ENCODE measurements at regions not wholly inside any gene's neighbourhood (a gene's known extent, or its start where the extent isn't known, plus 50 kb on each side); places are given as distances from the start of the nearest gene placed in this dataset.

GRCh38 chr15:35320158-35320780, 225.7 kb downstream of the DPH6 start:
- Histone ChIP-seq H3K9me3 (ENCODE audit: insufficient read depth, low read length) (no peaks in the 10 kb centered on the region), H3K4me3 (ENCODE audit: insufficient read length, low read depth) (no peak overlapping the region), H3K4me1 (ENCODE audit: insufficient read depth, insufficient read length) (no peaks in the 10 kb centered on the region), H3K9ac (ENCODE audit: insufficient read length, low read depth) (no peak overlapping the region), H3K27me3 (ENCODE audit: insufficient read depth, insufficient read length) (no peaks in the 10 kb centered on the region), H3K36me3 (ENCODE audit: insufficient read depth, insufficient read length, low read length) (no peaks in the 10 kb centered on the region)
- DNase-seq (ENCODE audit: low read depth, low spot score): no peak
- no peak for TF ChIP-seq YY1 (IDR thresholded peaks at IDR 0.05; ENCODE audit: insufficient read depth, insufficient read length)
- TF ChIP-seq ZNF274 (IDR thresholded peaks at IDR 0.05; ENCODE audit: low read depth, low read length): no peak
- TF ChIP-seq SUZ12 (IDR thresholded peaks at IDR 0.05; ENCODE audit: extremely low read depth, insufficient read depth, insufficient read length): no peak

GRCh38 chr15:35319354-35319753, 226.6 kb downstream of the DPH6 start:
- no peaks in the 10 kb centered on the region for H3K9me3 ChIP-seq (ENCODE audit: insufficient read depth, low read length)
- H3K9ac ChIP-seq (ENCODE audit: insufficient read length, low read depth): no peak overlapping the region
- no peak overlapping the region for H3K4me3 ChIP-seq (ENCODE audit: insufficient read length, low read depth)
- no peaks in the 10 kb centered on the region for H3K27me3 ChIP-seq (ENCODE audit: insufficient read depth, insufficient read length)
- H3K4me1 ChIP-seq (ENCODE audit: insufficient read depth, insufficient read length): no peaks in the 10 kb centered on the region
- DNase-seq (ENCODE audit: low read depth, low spot score): no peak
- H3K36me3 ChIP-seq (ENCODE audit: insufficient read depth, insufficient read length, low read length): no peaks in the 10 kb centered on the region
- TF ChIP-seq ZNF274 (IDR thresholded peaks at IDR 0.05; ENCODE audit: low read depth, low read length) (no peak), SUZ12 (IDR thresholded peaks at IDR 0.05; ENCODE audit: extremely low read depth, insufficient read depth, insufficient read length) (no peak), YY1 (IDR thresholded peaks at IDR 0.05; ENCODE audit: insufficient read depth, insufficient read length) (no peak)

GRCh38 chr15:35317217-35317616, 228.7 kb downstream of the DPH6 start:
- Histone ChIP-seq H3K4me3 (ENCODE audit: insufficient read length, low read depth) (no peak overlapping the region), H3K27me3 (ENCODE audit: insufficient read depth, insufficient read length) (no peaks in the 10 kb centered on the region), H3K4me1 (ENCODE audit: insufficient read depth, insufficient read length) (no peaks in the 10 kb centered on the region), H3K9ac (ENCODE audit: insufficient read length, low read depth) (no peak overlapping the region), H3K9me3 (ENCODE audit: insufficient read depth, low read length) (no peaks in the 10 kb centered on the region), H3K36me3 (ENCODE audit: insufficient read depth, insufficient read length, low read length) (no peaks in the 10 kb centered on the region)
- no peak for DNase-seq (ENCODE audit: low read depth, low spot score)
- TF ChIP-seq ZNF274 (IDR thresholded peaks at IDR 0.05; ENCODE audit: low read depth, low read length) (no peak), SUZ12 (IDR thresholded peaks at IDR 0.05; ENCODE audit: extremely low read depth, insufficient read depth, insufficient read length) (no peak), YY1 (IDR thresholded peaks at IDR 0.05; ENCODE audit: insufficient read depth, insufficient read length) (no peak)

GRCh38 chr15:35312344-35312743, 227.2 kb upstream of the NANOGP8 start:
- H3K27me3 ChIP-seq (ENCODE audit: insufficient read depth, insufficient read length): no peaks in the 10 kb centered on the region
- no peaks in the 10 kb centered on the region for H3K9me3 ChIP-seq (ENCODE audit: insufficient read depth, low read length)
- H3K4me3 ChIP-seq (ENCODE audit: insufficient read length, low read depth): no peak overlapping the region
- H3K4me1 ChIP-seq (ENCODE audit: insufficient read depth, insufficient read length): no peaks in the 10 kb centered on the region
- no peaks in the 10 kb centered on the region for H3K36me3 ChIP-seq (ENCODE audit: insufficient read depth, insufficient read length, low read length)
- TF ChIP-seq ZNF274 (IDR thresholded peaks at IDR 0.05; ENCODE audit: low read depth, low read length): no peak
- TF ChIP-seq YY1 (IDR thresholded peaks at IDR 0.05; ENCODE audit: insufficient read depth, insufficient read length): no peak
- no peak for TF ChIP-seq SUZ12 (IDR thresholded peaks at IDR 0.05; ENCODE audit: extremely low read depth, insufficient read depth, insufficient read length)
- H3K9ac ChIP-seq (ENCODE audit: insufficient read length, low read depth): no peak overlapping the region
- DNase-seq (ENCODE audit: low read depth, low spot score): no peak

GRCh38 chr15:35311615-35312014, 226.5 kb upstream of the NANOGP8 start:
- no peaks in the 10 kb centered on the region for H3K4me1 ChIP-seq (ENCODE audit: insufficient read depth, insufficient read length)
- DNase-seq (ENCODE audit: low read depth, low spot score): no peak
- H3K9me3 ChIP-seq (ENCODE audit: insufficient read depth, low read length): no peaks in the 10 kb centered on the region
- no peaks in the 10 kb centered on the region for H3K27me3 ChIP-seq (ENCODE audit: insufficient read depth, insufficient read length)
- no peak overlapping the region for H3K4me3 ChIP-seq (ENCODE audit: insufficient read length, low read depth)
- H3K36me3 ChIP-seq (ENCODE audit: insufficient read depth, insufficient read length, low read length): no peaks in the 10 kb centered on the region
- TF ChIP-seq SUZ12 (IDR thresholded peaks at IDR 0.05; ENCODE audit: extremely low read depth, insufficient read depth, insufficient read length) (no peak), ZNF274 (IDR thresholded peaks at IDR 0.05; ENCODE audit: low read depth, low read length) (no peak), YY1 (IDR thresholded peaks at IDR 0.05; ENCODE audit: insufficient read depth, insufficient read length) (no peak)
- no peak overlapping the region for H3K9ac ChIP-seq (ENCODE audit: insufficient read length, low read depth)

GRCh38 chr15:35309886-35310285, 224.8 kb upstream of the NANOGP8 start:
- TF ChIP-seq SUZ12 (IDR thresholded peaks at IDR 0.05; ENCODE audit: extremely low read depth, insufficient read depth, insufficient read length) (no peak), YY1 (IDR thresholded peaks at IDR 0.05; ENCODE audit: insufficient read depth, insufficient read length) (no peak), ZNF274 (IDR thresholded peaks at IDR 0.05; ENCODE audit: low read depth, low read length) (no peak)
- Histone ChIP-seq H3K4me1 (ENCODE audit: insufficient read depth, insufficient read length) (no peaks in the 10 kb centered on the region), H3K9ac (ENCODE audit: insufficient read length, low read depth) (no peak overlapping the region)

GRCh38 chr15:35308802-35309201, 223.7 kb upstream of the NANOGP8 start:
- H3K4me1 ChIP-seq (ENCODE audit: insufficient read depth, insufficient read length): no peaks in the 10 kb centered on the region
- no peak for DNase-seq (ENCODE audit: low read depth, low spot score)
- H3K27me3 ChIP-seq (ENCODE audit: insufficient read depth, insufficient read length): no peaks in the 10 kb centered on the region
- H3K9ac ChIP-seq (ENCODE audit: insufficient read length, low read depth): no peak overlapping the region
- H3K36me3 ChIP-seq (ENCODE audit: insufficient read depth, insufficient read length, low read length): no peaks in the 10 kb centered on the region
- no peaks in the 10 kb centered on the region for H3K9me3 ChIP-seq (ENCODE audit: insufficient read depth, low read length)
- TF ChIP-seq ZNF274 (IDR thresholded peaks at IDR 0.05; ENCODE audit: low read depth, low read length) (no peak), YY1 (IDR thresholded peaks at IDR 0.05; ENCODE audit: insufficient read depth, insufficient read length) (no peak), SUZ12 (IDR thresholded peaks at IDR 0.05; ENCODE audit: extremely low read depth, insufficient read depth, insufficient read length) (no peak)
- H3K4me3 ChIP-seq (ENCODE audit: insufficient read length, low read depth): no peak overlapping the region

More at GRCh38 chr15:35309886-35310285, 224.8 kb upstream of the NANOGP8 start:
- Histone ChIP-seq H3K9me3 (ENCODE audit: insufficient read depth, low read length) (no peaks in the 10 kb centered on the region), H3K4me3 (ENCODE audit: insufficient read length, low read depth) (no peak overlapping the region), H3K27me3 (ENCODE audit: insufficient read depth, insufficient read length) (no peaks in the 10 kb centered on the region), H3K36me3 (ENCODE audit: insufficient read depth, insufficient read length, low read length) (no peaks in the 10 kb centered on the region)
- DNase-seq (ENCODE audit: low read depth, low spot score): no peak
